VCaP (cell line): ENCODE measurements at regions not wholly inside any gene's neighbourhood (a gene's known extent, or its start where the extent isn't known, plus 50 kb on each side); places are given as distances from the start of the nearest gene placed in this dataset.

Experiments used
- H3K27ac ChIP-seq: fragments of 450-650 bp; 2 replicates; pipeline ENCODE4 v1.5.1; 2017
- TF ChIP-seq, protein P1 (sequence below): fragments of 450-650 bp; conservative IDR thresholded peaks from 2 replicates; pipeline ENCODE4 v1.5.1; 2017; ENCODE audit warnings: mild to moderate bottlenecking, moderate library complexity

DNA sequence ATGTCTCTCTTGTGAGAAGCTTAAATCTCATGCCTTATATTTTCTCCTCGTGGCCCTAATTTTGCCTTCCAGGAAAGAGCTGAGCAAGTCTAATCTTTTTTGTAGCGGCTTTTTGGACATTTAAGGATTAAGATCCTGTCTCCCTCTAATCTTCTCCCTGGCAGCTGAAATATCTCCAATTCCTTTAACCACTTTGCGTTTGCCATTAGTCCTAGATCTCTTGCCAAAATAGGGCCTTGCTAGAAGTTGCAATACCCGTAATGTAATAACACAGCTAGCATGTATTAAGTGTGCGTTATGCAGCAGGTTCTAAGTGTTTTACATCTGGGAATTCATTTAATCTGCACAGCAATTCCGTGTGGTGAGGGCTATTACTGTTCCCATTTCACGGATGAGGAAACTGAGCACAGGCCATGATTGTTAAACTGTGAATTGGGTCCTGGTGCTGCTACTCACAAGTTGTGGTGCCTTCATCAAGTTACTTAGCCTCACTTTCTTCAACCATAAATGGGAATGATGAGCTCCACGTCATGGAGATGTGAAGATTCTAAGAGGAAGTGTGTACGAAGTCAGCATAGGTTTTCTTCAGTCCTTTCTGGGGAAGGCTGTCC, 198.9 kb upstream of the ASIC2 start:
- TF ChIP-seq, protein P1, sequence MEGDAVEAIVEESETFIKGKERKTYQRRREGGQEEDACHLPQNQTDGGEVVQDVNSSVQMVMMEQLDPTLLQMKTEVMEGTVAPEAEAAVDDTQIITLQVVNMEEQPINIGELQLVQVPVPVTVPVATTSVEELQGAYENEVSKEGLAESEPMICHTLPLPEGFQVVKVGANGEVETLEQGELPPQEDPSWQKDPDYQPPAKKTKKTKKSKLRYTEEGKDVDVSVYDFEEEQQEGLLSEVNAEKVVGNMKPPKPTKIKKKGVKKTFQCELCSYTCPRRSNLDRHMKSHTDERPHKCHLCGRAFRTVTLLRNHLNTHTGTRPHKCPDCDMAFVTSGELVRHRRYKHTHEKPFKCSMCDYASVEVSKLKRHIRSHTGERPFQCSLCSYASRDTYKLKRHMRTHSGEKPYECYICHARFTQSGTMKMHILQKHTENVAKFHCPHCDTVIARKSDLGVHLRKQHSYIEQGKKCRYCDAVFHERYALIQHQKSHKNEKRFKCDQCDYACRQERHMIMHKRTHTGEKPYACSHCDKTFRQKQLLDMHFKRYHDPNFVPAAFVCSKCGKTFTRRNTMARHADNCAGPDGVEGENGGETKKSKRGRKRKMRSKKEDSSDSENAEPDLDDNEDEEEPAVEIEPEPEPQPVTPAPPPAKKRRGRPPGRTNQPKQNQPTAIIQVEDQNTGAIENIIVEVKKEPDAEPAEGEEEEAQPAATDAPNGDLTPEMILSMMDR, result no peak
- no peak overlapping the region for H3K27ac ChIP-seq

DNA sequence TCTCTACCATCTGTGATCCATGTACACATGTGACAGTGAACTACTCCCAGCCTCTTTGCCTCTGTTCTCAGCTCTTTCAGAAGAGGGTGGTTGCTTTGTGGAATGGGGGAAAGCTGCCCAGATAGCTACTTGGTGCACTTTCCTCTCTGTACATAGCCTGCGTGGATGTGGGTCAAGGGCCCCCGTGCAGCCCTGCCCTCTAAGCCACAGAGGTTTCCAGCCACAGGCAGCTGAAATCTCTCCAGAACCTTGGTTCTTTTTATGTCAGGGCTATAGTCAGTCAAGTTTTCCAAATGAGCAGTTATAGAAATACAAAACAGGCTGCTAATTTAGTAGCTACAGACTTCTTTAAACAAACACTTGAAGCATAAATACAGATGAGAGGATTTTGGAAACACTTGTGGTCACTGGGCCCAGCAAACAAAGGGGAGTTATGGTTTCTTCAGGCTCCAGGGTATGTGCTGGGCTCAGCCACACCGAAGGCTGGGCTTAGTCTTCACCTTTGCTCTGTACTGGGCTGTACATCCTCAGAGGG, 199.7 kb upstream of the ASIC2 start:
- no peak overlapping the region for H3K27ac ChIP-seq
- TF ChIP-seq, protein P1, result no peak

DNA sequence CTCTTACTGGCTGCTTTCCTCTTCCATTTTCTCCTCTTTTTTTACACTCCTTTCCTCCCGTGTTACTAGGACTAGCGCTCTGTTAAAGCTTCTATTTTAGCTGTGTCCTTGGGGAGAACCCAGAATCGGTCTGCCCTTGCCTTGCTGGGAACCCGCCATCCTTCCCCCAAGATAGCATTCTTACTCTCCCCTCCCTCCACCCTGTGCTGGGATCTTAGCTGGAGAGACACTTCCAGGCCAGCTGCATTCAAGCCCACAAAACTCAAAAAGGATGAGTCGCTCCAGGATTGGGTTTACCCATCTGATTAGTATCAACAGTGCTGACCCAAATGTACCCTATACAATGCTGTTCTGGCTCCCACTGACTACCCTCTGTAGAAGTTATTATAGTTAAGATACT, 200.5 kb upstream of the ASIC2 start:
- TF ChIP-seq, protein P1, result no peak
- no peak overlapping the region for H3K27ac ChIP-seq

DNA sequence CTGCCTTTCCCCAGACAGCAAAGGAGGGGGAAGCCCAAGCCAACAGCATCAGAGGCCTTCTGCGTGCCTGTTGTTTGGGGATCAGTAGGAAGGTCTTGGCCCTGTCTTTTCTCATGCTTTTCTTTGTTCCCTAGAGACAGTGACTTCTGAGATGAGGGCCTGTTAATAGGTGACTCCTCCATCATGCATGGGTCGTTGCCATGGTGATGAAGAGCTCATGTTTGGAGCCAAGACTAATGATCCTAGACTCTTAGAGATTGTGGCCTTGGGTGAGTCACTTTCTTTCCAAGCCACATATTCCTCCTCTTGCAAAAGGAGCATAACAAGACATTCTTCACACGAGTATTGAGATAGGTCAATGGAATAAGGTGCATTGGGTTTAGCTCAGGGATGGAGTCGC, 201.1 kb upstream of the ASIC2 start:
- TF ChIP-seq, protein P1, result no peak
- no peak overlapping the region for H3K27ac ChIP-seq

DNA sequence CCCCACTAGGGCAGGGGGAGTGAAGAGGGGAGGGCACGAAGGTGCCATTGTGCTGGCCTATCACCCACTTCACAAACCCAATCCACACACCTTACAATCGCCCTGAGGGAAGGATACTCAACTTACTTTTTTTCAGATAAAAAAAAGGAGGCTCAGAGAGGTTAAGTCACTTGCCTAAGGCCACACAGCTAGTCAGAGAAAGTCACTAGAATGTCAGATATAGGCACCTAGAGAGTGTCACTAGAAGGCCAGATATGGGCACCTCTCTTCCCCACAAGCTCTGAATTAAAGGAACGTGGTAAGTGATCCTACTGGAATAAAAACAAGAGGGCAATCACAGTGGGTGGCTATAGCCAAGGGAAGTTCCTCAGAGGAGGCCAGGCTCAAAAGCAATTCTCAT, 204.5 kb upstream of the ASIC2 start:
- TF ChIP-seq, protein P1, result no peak
- H3K27ac ChIP-seq, result no peak overlapping the region

DNA sequence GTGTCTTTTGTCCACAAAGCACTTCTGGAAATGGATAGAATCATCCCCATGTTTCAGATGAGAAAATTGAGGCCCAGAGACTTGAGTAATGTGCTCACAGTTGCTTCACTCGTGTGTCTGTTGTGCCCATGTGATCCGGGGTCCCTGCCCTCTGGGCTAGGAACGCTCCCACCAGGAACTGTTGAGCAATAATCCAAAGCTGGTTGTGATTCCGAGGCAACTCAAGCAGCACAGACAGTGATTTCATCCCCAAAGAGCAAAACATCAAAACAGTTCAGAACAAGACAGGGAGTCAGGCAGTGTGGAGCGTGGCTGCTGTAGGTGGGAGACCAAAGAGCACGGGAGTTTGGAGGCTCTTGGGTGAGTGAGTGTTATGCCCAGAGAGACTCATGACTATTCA, 205.0 kb upstream of the ASIC2 start:
- TF ChIP-seq, protein P1, result no peak
- H3K27ac ChIP-seq, result no peak overlapping the region

DNA sequence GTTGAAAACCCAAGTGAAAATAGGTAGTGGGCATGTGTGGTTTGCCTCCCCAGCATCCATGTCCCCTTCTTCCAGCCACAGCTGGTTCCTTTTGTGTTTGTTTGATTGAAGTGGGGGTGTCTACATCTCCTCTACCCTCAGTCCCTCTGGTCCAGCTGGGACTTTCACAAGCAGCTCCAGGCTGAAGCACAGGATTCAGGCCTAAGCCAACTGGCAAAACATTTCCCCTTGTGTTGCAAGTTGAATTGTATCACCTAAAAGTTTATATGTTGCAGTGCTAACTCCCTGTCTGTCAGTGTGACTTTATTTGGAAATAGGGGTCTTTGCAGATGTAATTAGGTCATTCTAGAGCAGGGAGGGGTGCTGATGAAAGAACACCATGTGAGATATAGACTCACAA, 205.9 kb upstream of the ASIC2 start:
- TF ChIP-seq, protein P1, result no peak
- H3K27ac ChIP-seq, result no peak overlapping the region
